Peyer's patch (tissue), 4 donors: ENCODE measurements at regions not wholly inside any gene's neighbourhood (a gene's known extent, or its start where the extent isn't known, plus 50 kb on each side); places are given as distances from the start of the nearest gene placed in this dataset.
"Not testable (repeated sequence)": the region's sequence is repeated elsewhere in the genome, so short reads cannot be mapped to it uniquely, and the experiment has no call there.

Experiments used
- DNase-seq, 3 donors: peaks; one replicate each; pipeline ENCODE4 v3.0.0-alpha.2; 2017 to 2019
- H3K27ac ChIP-seq, 4 donors: fragments of 200-600 bp; sonication (generic); one replicate each; pipeline ENCODE4 v1.5.1; 2016 to 2019
- H3K27me3 ChIP-seq, 2 donors: fragments of 200-600 bp; sonication (generic); one replicate each; pipeline ENCODE4 v1.5.1; 2019
- H3K36me3 ChIP-seq, 3 donors: fragments of 200-600 bp; sonication (generic); one replicate each; pipeline ENCODE4 v1.5.1; 2016 to 2019
- H3K4me1 ChIP-seq, 4 donors: fragments of 200-600 bp; sonication (generic); one replicate each; pipeline ENCODE4 v1.5.1; 2016 to 2019
- H3K4me3 ChIP-seq, 4 donors: fragments of 200-600 bp; sonication (generic); 1 replicate in 3 of 4; 2 replicates in 1 of 4; pipeline ENCODE4 v1.5.1; 2016 to 2019; ENCODE audit warnings: mild to moderate bottlenecking in 1 of 4
- H3K9me3 ChIP-seq, 4 donors: fragments of 200-600 bp; sonication (generic); one replicate each; pipeline ENCODE4 v1.5.1; 2016 to 2019; ENCODE audit warnings: mild to moderate bottlenecking in 1 of 4
- CTCF ChIP-seq, 6 experiments: fragments of 450-650 bp in 4 of 6; fragments of 200-600 bp in 2 of 6; sonication (generic) in 1 of 6; IDR thresholded peaks; one replicate each; pipeline ENCODE4 v1.5.1; 2017 to 2019; ENCODE audit warnings: antibody characterized with exemption in 6 of 6, mild to moderate bottlenecking in 3 of 6, moderate library complexity in 1 of 6
- POLR2A ChIP-seq, 2 donors: fragments of 450-650 bp; IDR thresholded peaks; one replicate each; pipeline ENCODE4 v1.5.1; 2017; ENCODE audit warnings: antibody characterized with exemption in 2 of 2, mild to moderate bottlenecking in 2 of 2, moderate library complexity in 2 of 2

DNA sequence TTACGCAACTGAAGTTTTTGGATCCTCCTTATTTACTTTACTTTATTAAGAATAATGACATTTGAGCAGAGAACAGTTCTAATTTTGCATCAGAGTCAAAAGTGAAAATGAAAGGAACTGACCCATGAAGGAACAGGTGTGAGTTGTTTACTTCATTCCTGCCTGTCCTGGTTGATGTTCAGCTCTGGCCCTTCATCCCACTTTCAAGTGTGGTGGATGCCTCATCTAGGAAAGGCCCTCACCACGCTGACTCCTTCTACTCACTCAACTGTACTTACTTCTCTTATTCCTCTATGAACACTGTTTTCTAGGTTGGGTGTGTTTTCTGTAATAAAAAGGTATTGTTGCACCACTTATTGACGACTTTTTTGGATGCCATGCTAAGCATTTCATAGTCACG is 61.8 kb upstream of the PLEKHG4B start:
- no peaks in the 10 kb centered on the region for H3K9me3 ChIP-seq
- no peak overlapping the region for H3K4me3 ChIP-seq
- H3K36me3 ChIP-seq: no peaks in the 10 kb centered on the region
- H3K4me1 ChIP-seq: no peaks in the 10 kb centered on the region
- no peak for DNase-seq
- no peak overlapping the region for H3K27ac ChIP-seq
- TF ChIP-seq CTCF (IDR thresholded peaks at IDR 0.05) (no peak), POLR2A (IDR thresholded peaks at IDR 0.05) (no peak)
- H3K27me3 ChIP-seq: no peaks in the 10 kb centered on the region

DNA sequence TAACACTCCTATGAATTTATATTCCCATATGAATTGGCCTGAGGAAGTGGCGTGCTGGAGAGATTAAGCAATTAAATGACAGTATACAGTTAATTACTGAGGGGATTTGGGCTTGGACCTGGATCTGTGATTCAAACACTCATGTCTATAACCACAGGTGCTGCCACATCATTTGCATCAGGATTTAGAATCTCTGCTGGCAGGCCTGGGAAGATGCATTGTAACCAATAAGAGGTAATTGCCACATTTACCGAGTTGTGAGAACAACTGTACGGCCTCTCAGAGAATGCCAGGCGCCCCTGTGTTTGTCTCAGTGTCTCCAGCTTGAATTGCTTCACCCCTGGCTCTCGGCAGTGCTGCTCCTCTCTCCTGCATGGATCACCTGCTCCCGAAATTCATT is 61.4 kb upstream of the PLEKHG4B start:
- H3K27me3 ChIP-seq, H3K27ac ChIP-seq, DNase-seq, H3K36me3 ChIP-seq, H3K4me1 ChIP-seq, H3K4me3 ChIP-seq, H3K9me3 ChIP-seq: not testable (repeated sequence)

DNA sequence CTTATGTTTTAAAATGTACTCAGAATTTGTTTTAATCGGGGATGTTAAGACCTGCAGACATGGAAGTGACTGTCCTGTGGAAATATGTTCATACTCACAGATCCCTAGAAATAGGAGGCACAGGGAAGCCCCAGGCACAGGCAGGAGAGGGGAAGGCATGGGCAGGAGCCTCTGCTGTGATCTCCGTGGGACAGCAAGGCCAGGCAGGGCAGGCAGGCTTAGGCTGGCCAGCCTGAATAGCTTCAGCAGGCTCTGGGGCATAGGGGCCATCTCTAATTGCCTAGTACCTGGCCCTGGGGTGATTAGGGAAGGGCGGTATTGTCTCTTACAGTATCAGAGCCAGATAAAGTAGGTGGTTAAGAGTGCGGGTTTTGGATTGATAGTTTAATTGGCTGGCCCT is 59.8 kb upstream of the PLEKHG4B start:
- Histone ChIP-seq H3K27ac (no peak overlapping the region), H3K27me3 (no peaks in the 10 kb centered on the region), H3K36me3 (no peaks in the 10 kb centered on the region), H3K4me3 (no peak overlapping the region), H3K4me1 (no peaks in the 10 kb centered on the region), H3K9me3 (no peaks in the 10 kb centered on the region)
- no peak for TF ChIP-seq POLR2A (IDR thresholded peaks at IDR 0.05)
- TF ChIP-seq CTCF (IDR thresholded peaks at IDR 0.05): no peak
- no peak for DNase-seq

- not testable (repeated sequence) for H3K4me3 ChIP-seq, H3K9me3 ChIP-seq, DNase-seq, H3K27ac ChIP-seq, H3K36me3 ChIP-seq, H3K27me3 ChIP-seq, H3K4me1 ChIP-seq
Measured at GRCh38 chr5:35521-35920, 56.4 kb upstream of the PLEKHG4B start.

DNA sequence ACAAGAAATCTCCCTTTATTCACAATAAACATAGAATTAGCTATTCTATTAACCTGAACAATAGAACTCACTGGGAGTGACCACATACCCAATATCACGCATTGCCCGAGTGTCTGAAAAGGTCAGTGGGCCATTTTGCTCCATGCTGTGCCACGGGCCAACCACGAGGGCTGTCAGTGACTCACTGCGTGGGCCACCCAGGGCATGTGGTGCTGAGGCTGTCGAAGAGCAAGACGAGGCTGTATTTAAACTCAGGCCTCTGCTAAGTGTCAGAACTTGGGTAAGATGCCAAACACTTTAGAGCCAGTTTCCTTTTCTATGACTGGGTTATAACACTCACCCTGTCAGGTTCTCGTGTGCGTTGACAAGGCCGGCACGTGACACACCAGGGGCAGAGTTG is 54.8 kb upstream of the PLEKHG4B start:
- H3K9me3 ChIP-seq, H3K27ac ChIP-seq, DNase-seq, H3K36me3 ChIP-seq, H3K27me3 ChIP-seq, H3K4me3 ChIP-seq, H3K4me1 ChIP-seq: not testable (repeated sequence)

DNA sequence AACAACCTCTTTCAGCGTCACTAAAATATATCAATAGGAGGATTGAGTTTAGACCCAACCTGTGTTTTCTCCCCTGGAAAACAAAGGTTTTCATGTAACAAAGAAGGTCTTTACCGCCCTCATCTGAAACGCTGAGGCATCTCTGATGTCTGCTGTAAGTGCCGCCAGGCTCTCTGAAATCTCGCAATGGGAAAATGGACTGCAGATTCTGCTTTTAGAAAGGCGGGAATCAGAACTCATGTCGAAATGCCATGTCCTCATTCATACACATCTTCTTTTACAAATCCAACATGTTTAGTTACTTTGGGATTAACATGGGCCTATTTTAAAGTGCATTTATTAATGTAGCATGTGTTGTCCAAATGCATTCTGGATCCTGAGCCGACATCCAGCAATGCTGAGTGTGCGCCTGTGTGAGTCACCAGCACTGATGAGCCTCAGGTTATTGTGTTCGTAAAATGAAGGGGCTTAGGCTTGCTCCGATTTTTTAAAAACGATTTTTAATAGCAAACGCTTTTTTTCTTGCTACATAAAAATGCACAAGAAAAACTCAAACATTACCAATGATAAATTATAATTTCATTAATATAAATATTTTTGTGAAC is 51.9 kb upstream of the PLEKHG4B start:
- no peak overlapping the region for H3K4me3 ChIP-seq
- no peaks in the 10 kb centered on the region for H3K36me3 ChIP-seq
- no peaks in the 10 kb centered on the region for H3K9me3 ChIP-seq
- no peak for TF ChIP-seq CTCF (IDR thresholded peaks at IDR 0.05)
- TF ChIP-seq POLR2A (IDR thresholded peaks at IDR 0.05): no peak
- DNase-seq: no peak
- no peaks in the 10 kb centered on the region for H3K27me3 ChIP-seq
- H3K4me1 ChIP-seq: no peaks in the 10 kb centered on the region
- no peak overlapping the region for H3K27ac ChIP-seq
